Naive thymus-derived CD4-positive, alpha-beta T cell (primary cell): ENCODE measurements at regions not wholly inside any gene's neighbourhood (a gene's known extent, or its start where the extent isn't known, plus 50 kb on each side); places are given as distances from the start of the nearest gene placed in this dataset.
"Not testable (repeated sequence)": the region's sequence is repeated elsewhere in the genome, so short reads cannot be mapped to it uniquely, and the experiment has no call there.

Experiments
- ATAC-seq: fragments of 150-1000 bp; cut with Tn5 transposase; 2 replicates; pipeline ENCODE4 v1.10.0; 2021; ENCODE audit warnings: mild to moderate bottlenecking, moderate library complexity
- CTCF ChIA-PET: fragments of 350-600 bp; sonication (Branson Sonifier 250); formaldehyde crosslinking; loops from one replicate; lab custom pipeline; 2021; ENCODE audit warnings: antibody characterized with exemption; lab: Charles Lee
- POLR2A ChIA-PET: fragments of 350-600 bp; sonication (Branson Sonifier 250); formaldehyde crosslinking; loops from one replicate; lab custom pipeline; 2021; ENCODE audit warnings: antibody characterized with exemption, inconsistent platforms; lab: Charles Lee
- DNase-seq, 9 donors: peaks; one replicate each; pipeline versions ENCODE4 v3.0.0 to v3.0.0-alpha.2; 2020 to 2022; ENCODE audit warnings: mixed read lengths in 1 of 9
- H3K27ac ChIP-seq: one replicate; pipeline ENCODE4 v1.7.0; 2013; ENCODE audit warnings: mild to moderate bottlenecking, low read depth, low read length, moderate library complexity
- H3K27me3 ChIP-seq, 2 donors: one replicate each; pipeline ENCODE4 v1.7.0; 2013; ENCODE audit warnings: low read length in 2 of 2, mild to moderate bottlenecking in 2 of 2, moderate library complexity in 2 of 2; ENCODE audit not compliant: control insufficient read depth in 2 of 2, insufficient read depth in 2 of 2
- H3K36me3 ChIP-seq, 3 experiments: 1 replicate in 2 of 3; 2 replicates in 1 of 3; pipeline ENCODE4 v1.7.0; 2013; ENCODE audit warnings: low read length in 3 of 3, mild to moderate bottlenecking in 3 of 3, moderate library complexity in 1 of 3; ENCODE audit not compliant: insufficient read depth in 3 of 3, control insufficient read depth in 2 of 3
- H3K4me1 ChIP-seq, 2 donors: one replicate each; pipeline ENCODE4 v1.7.0; 2013; ENCODE audit warnings: low read length in 2 of 2, mild to moderate bottlenecking in 2 of 2, moderate library complexity in 1 of 2; ENCODE audit not compliant: control insufficient read depth in 2 of 2, insufficient read depth in 2 of 2
- H3K4me3 ChIP-seq: 2 replicates; pipeline ENCODE4 v1.7.0; 2013; ENCODE audit warnings: mild to moderate bottlenecking, low read length
- H3K9me3 ChIP-seq, 3 experiments: 1 replicate in 2 of 3; 2 replicates in 1 of 3; pipeline ENCODE4 v1.7.0; 2013; ENCODE audit warnings: low read length in 3 of 3; ENCODE audit not compliant: control insufficient read depth in 2 of 3
- H3K27ac Mint-ChIP-seq, 9 donors: one replicate each; pipeline ENCODE4 v1.8.0; 2020 to 2022; ENCODE audit warnings: mixed read lengths in 9 of 9, mild to moderate bottlenecking in 8 of 9, moderate library complexity in 5 of 9, inconsistent platforms in 2 of 9
- H3K27me3 Mint-ChIP-seq, 5 donors: one replicate each; pipeline ENCODE4 v1.8.0; 2021 to 2022; ENCODE audit warnings: mixed read lengths in 5 of 5, mild to moderate bottlenecking in 1 of 5
- H3K36me3 Mint-ChIP-seq, 5 donors: one replicate each; pipeline ENCODE4 v1.8.0; 2020 to 2022; ENCODE audit warnings: mixed read lengths in 5 of 5, mild to moderate bottlenecking in 3 of 5, inconsistent platforms in 1 of 5
- H3K4me1 Mint-ChIP-seq, 7 donors: one replicate each; pipeline ENCODE4 v1.8.0; 2020 to 2022; ENCODE audit warnings: mixed read lengths in 7 of 7, mild to moderate bottlenecking in 3 of 7, inconsistent platforms in 1 of 7
- H3K4me3 Mint-ChIP-seq, 10 donors: one replicate each; pipeline ENCODE4 v1.8.0; 2020 to 2022; ENCODE audit warnings: mild to moderate bottlenecking in 10 of 10, mixed read lengths in 10 of 10, moderate library complexity in 6 of 10, inconsistent platforms in 2 of 10
- H3K9me3 Mint-ChIP-seq, 11 donors: one replicate each; pipeline ENCODE4 v1.8.0; 2020 to 2022; ENCODE audit warnings: mixed read lengths in 11 of 11, mild to moderate bottlenecking in 4 of 11, inconsistent platforms in 1 of 11, moderate library complexity in 1 of 11
- intact Hi-C, 2 donors: fragments of 100-400 bp; cut with micrococcal nuclease; formaldehyde crosslinking; loops; one replicate each; pipeline ENCODE4 v1.15.1; 2023

DNA sequence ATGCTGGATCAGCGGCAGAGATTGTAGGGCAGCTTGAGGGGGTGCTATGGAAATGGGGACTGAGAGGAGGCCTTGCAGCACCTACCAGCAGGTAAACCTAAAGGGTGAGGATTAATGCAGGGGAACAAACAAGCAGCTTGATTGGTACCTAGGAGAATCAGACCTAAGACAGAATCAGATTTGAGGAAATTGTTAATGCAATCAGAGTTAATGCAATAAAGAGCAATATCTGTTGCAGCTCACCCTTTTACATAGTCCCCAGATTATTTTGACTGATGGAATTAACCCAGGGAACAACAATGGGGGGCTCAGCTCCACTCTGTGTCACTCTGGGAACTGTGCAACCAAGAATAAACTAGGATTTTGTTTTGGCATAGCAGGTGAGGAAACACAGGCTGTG is 64.5 kb downstream of the ZC3H11B start:
- H3K4me3 Mint-ChIP-seq: no peak overlapping the region
- Histone ChIP-seq H3K4me3 (no peak overlapping the region), H3K4me1 (no peaks in the 10 kb centered on the region), H3K27me3 (no peaks in the 10 kb centered on the region), H3K9me3 (no peaks in the 10 kb centered on the region), H3K36me3 (no peaks in the 10 kb centered on the region), H3K27ac (no peak overlapping the region)
- ChIA-PET CTCF (no interaction called here), POLR2A (no interaction called here)
- H3K4me1 Mint-ChIP-seq: no peaks in the 10 kb centered on the region
- H3K9me3 Mint-ChIP-seq: peaks cover 0 to 16% (median 6%) of the 10 kb centered on the region in 11 donors
- DNase-seq (no peak), ATAC-seq (no peak)
- peaks cover 0 to 7% (median 0%) of the 10 kb centered on the region in 5 donors for H3K36me3 Mint-ChIP-seq
- intact Hi-C loops: no loop called here
- no peak overlapping the region for H3K27ac Mint-ChIP-seq
- no peaks in the 10 kb centered on the region for H3K27me3 Mint-ChIP-seq

DNA sequence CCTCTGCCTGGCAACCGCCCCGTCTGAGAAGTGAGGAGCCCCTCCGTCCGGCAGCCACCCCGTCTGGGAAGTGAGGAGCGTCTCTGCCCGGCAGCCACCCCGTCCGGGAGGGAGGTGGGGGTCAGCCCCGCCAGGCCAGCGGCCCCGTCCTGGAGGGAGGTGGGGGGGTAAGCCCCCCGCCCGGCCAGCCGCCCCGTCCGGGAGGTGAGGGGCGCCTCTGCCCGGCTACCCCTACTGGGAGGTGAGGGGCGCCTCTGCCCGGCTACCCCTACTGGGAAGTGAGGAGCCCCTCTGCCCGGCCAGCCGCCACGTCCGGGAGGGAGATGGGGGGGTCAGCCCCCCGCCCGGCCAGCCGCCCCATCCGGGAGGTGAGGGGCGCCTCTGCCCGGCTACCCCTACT is 67.1 kb downstream of the ZC3H11B start:
- H3K36me3 ChIP-seq, H3K4me1 ChIP-seq, H3K27ac Mint-ChIP-seq, ATAC-seq, POLR2A ChIA-PET, H3K4me3 ChIP-seq, H3K36me3 Mint-ChIP-seq, H3K4me1 Mint-ChIP-seq, intact Hi-C loops, H3K9me3 ChIP-seq, H3K4me3 Mint-ChIP-seq, H3K27me3 ChIP-seq, H3K27ac ChIP-seq, H3K27me3 Mint-ChIP-seq, CTCF ChIA-PET, DNase-seq: not testable (repeated sequence)
- peaks cover 0 to 16% (median 6%) of the 10 kb centered on the region in 11 donors for H3K9me3 Mint-ChIP-seq

DNA sequence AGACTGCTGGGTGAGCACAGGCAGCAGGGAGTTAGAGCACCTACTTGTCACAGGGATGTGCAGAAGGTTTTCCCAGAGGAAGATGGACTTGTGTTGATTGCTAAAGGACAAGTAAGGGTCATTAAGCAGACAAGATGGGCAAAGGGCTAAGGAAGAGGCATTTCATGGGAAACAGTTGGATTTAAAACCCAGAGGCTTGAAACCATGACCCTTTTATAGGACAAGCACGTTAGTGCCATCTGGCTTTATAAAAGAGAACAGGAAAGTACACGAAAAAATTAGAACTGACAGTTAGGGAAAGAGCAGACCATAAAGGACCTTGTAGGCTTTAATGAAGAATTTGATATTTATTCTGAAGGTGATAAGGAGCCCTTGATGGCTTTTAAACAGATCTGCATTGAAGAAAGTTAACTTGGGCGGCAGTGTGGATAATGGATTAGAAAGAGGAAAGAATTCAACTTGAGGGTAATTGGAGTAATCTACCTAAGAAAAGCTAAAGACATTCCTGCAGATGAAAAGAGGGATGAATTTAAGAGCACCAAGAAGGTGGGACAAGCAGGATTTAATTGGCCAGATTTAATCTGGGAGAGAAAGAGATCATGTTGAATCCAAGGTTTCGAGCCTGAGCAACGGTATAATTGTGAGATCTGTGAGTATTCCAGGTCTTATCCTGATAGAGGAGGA is 68.6 kb downstream of the ZC3H11B start:
- Histone ChIP-seq H3K27ac (no peak overlapping the region), H3K4me3 (no peak overlapping the region), H3K9me3 (no peaks in the 10 kb centered on the region), H3K27me3 (no peaks in the 10 kb centered on the region), H3K4me1 (no peaks in the 10 kb centered on the region), H3K36me3 (no peaks in the 10 kb centered on the region)
- DNase-seq (no peak), ATAC-seq (no peak)
- peaks cover 0 to 16% (median 6%) of the 10 kb centered on the region in 11 donors for H3K9me3 Mint-ChIP-seq
- ChIA-PET CTCF (no interaction called here), POLR2A (no interaction called here)
- H3K27me3 Mint-ChIP-seq: peaks cover 0 to 6% (median 0%) of the 10 kb centered on the region in 5 donors
- H3K4me1 Mint-ChIP-seq: no peaks in the 10 kb centered on the region
- H3K36me3 Mint-ChIP-seq: peaks cover 0 to 7% (median 0%) of the 10 kb centered on the region in 5 donors
- H3K4me3 Mint-ChIP-seq: no peak overlapping the region
- H3K27ac Mint-ChIP-seq: no peak overlapping the region
- intact Hi-C loops: no loop called here

GRCh38 chr1:219542828-219543518 is 69.9 kb downstream of the ZC3H11B start:
- H3K4me1 Mint-ChIP-seq: no peaks in the 10 kb centered on the region
- H3K27ac Mint-ChIP-seq: no peak overlapping the region
- H3K27me3 ChIP-seq: no peaks in the 10 kb centered on the region
- H3K36me3 Mint-ChIP-seq: peaks cover 0 to 7% (median 0%) of the 10 kb centered on the region in 5 donors
- POLR2A ChIA-PET: no interaction called here
- no peak overlapping the region for H3K4me3 ChIP-seq
- peaks cover 0 to 6% (median 0%) of the 10 kb centered on the region in 5 donors for H3K27me3 Mint-ChIP-seq
- no peak overlapping the region for H3K27ac ChIP-seq
- H3K9me3 Mint-ChIP-seq: peaks cover 0 to 16% (median 6%) of the 10 kb centered on the region in 11 donors
- H3K9me3 ChIP-seq: no peaks in the 10 kb centered on the region
- H3K4me1 ChIP-seq: no peaks in the 10 kb centered on the region
- intact Hi-C loops: no loop called here
- no peaks in the 10 kb centered on the region for H3K36me3 ChIP-seq
- DNase-seq (no peak), ATAC-seq (no peak)
- no peak overlapping the region for H3K4me3 Mint-ChIP-seq
- CTCF ChIA-PET: no interaction called here

- POLR2A ChIA-PET: no interaction called here
- H3K4me3 Mint-ChIP-seq: no peak overlapping the region
- no peaks in the 10 kb centered on the region for H3K4me1 Mint-ChIP-seq
- no peaks in the 10 kb centered on the region for H3K36me3 ChIP-seq
- no peaks in the 10 kb centered on the region for H3K9me3 ChIP-seq
- H3K4me1 ChIP-seq: no peaks in the 10 kb centered on the region
- H3K27me3 Mint-ChIP-seq: peaks cover 0 to 6% (median 0%) of the 10 kb centered on the region in 5 donors
- peaks cover 0 to 7% (median 0%) of the 10 kb centered on the region in 5 donors for H3K36me3 Mint-ChIP-seq
- intact Hi-C loops: no loop called here
- no peaks in the 10 kb centered on the region for H3K27me3 ChIP-seq
- H3K4me3 ChIP-seq: no peak overlapping the region
- DNase-seq: no peak
- no peak for ATAC-seq
- H3K27ac Mint-ChIP-seq: no peak overlapping the region
- CTCF ChIA-PET: no interaction called here
- no peak overlapping the region for H3K27ac ChIP-seq
- peaks cover 0 to 12% (median 6%) of the 10 kb centered on the region in 11 donors for H3K9me3 Mint-ChIP-seq
Observed at GRCh38 chr1:219541946-219542345, 71.0 kb downstream of the ZC3H11B start.

DNA sequence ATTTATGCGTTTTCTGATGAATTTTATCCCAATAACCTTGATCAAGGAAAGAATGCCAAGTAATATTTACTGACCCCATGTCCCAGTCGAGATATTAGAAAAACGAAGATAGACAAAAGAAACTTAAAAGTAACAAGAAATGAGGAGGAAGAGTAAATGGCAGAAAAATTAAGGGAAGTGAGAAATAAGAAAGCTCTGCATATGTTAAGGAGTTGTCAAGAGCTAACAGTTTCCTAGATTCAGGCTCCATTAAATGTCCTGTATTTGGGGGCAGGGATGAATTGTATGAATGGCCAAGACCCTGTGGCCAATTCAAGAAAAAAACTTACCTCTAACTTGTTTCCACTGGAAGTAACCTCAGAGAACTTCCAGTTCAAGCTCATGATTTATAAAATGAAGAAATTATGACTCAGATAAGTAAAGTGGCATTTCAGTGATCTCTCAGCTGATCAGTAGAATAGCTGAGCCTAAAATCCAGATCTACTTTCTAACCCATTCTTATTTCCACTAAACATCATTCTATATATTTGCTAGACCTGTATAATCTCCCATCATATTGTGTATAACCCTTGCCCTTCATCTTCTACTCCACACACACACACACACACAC is 73.2 kb downstream of the ZC3H11B start:
- no peak for DNase-seq
- H3K4me1 ChIP-seq: no peaks in the 10 kb centered on the region
- POLR2A ChIA-PET: no interaction called here
- no peak overlapping the region for H3K27ac ChIP-seq
- Mint-ChIP-seq H3K9me3 (peaks cover 0 to 15% (median 6%) of the 10 kb centered on the region in 11 donors), H3K36me3 (peaks cover 0 to 7% (median 0%) of the 10 kb centered on the region in 5 donors), H3K27me3 (peaks cover 0 to 6% (median 0%) of the 10 kb centered on the region in 5 donors), H3K27ac (no peak overlapping the region), H3K4me1 (no peaks in the 10 kb centered on the region), H3K4me3 (no peak overlapping the region)
- H3K27me3 ChIP-seq: no peaks in the 10 kb centered on the region
- no peak overlapping the region for H3K4me3 ChIP-seq
- no peaks in the 10 kb centered on the region for H3K9me3 ChIP-seq
- CTCF ChIA-PET: interaction anchor here (1.3 kb wide), 1 partner anchor 16 kb away, joined by 6 read pairs; no protein-coding TSS in a partner anchor
- H3K36me3 ChIP-seq: no peaks in the 10 kb centered on the region
- intact Hi-C loops: no loop called here
- no peak for ATAC-seq
